SJSA1 (cell line): ENCODE measurements at regions not wholly inside any gene's neighbourhood (a gene's known extent, or its start where the extent isn't known, plus 50 kb on each side); places are given as distances from the start of the nearest gene placed in this dataset.

Experiments used
- DNase-seq, 2 experiments: peaks; one replicate each; pipeline ENCODE4 v3.0.0-alpha.2; 2015 to 2020; ENCODE audit warnings: low spot score in 2 of 2, low read depth in 1 of 2
- H3K27ac ChIP-seq: fragments of 250-450 bp; sonication (Bioruptor Pico); 2 replicates; pipeline ENCODE4 v1.5.1; 2020; ENCODE audit warnings: mild to moderate bottlenecking, moderate library complexity
- H3K27me3 ChIP-seq: fragments of 250-450 bp; sonication (Bioruptor Pico); replicated peaks from 2 replicates; pipeline ENCODE4 v1.5.1; 2020; ENCODE audit warnings: mild to moderate bottlenecking, moderate library complexity
- H3K36me3 ChIP-seq: fragments of 250-450 bp; sonication (Bioruptor Pico); 2 replicates; pipeline ENCODE4 v1.5.1; 2020; ENCODE audit warnings: mild to moderate bottlenecking
- H3K4me1 ChIP-seq: fragments of 250-450 bp; sonication (Bioruptor Pico); replicated peaks from 2 replicates; pipeline ENCODE4 v1.6.1; 2021; ENCODE audit warnings: mild to moderate bottlenecking
- H3K4me3 ChIP-seq: fragments of 250-450 bp; sonication (Bioruptor Pico); 2 replicates; pipeline ENCODE4 v1.5.1; 2020; ENCODE audit warnings: mild to moderate bottlenecking
- H3K9me3 ChIP-seq: fragments of 250-450 bp; sonication (Bioruptor Pico); replicated peaks from 2 replicates; pipeline ENCODE4 v1.5.1; 2020; ENCODE audit warnings: mild to moderate bottlenecking

- H3K27me3 ChIP-seq = no peaks in the 10 kb centered on the region; the same call in none of the 2 replicates
- H3K4me1 ChIP-seq = no peaks in the 10 kb centered on the region
- H3K27ac ChIP-seq = no peak overlapping the region
- H3K4me3 ChIP-seq = no peak overlapping the region
- no peaks in the 10 kb centered on the region for H3K36me3 ChIP-seq
- no peaks in the 10 kb centered on the region for H3K9me3 ChIP-seq
- DNase-seq = no peak
These were observed 265.7 kb downstream of the ICOS start for GRCh38 chr2:204202253-204202652.

GRCh38 chr2:204203704-204204103, 267.1 kb downstream of the ICOS start:
- no peak overlapping the region for H3K27ac ChIP-seq
- H3K9me3 ChIP-seq = no peaks in the 10 kb centered on the region
- no peaks in the 10 kb centered on the region; the same call in 1 of the 2 replicates for H3K27me3 ChIP-seq
- no peak overlapping the region for H3K4me3 ChIP-seq
- H3K36me3 ChIP-seq = no peaks in the 10 kb centered on the region
- no peaks in the 10 kb centered on the region for H3K4me1 ChIP-seq
- no peak for DNase-seq

GRCh38 chr2:204205082-204205481, 268.5 kb downstream of the ICOS start:
- H3K4me3 ChIP-seq = no peak overlapping the region
- H3K9me3 ChIP-seq = no peaks in the 10 kb centered on the region
- H3K27me3 ChIP-seq = no peaks in the 10 kb centered on the region; the same call in 1 of the 2 replicates
- no peak overlapping the region for H3K27ac ChIP-seq
- DNase-seq = no peak
- no peaks in the 10 kb centered on the region for H3K4me1 ChIP-seq
- no peaks in the 10 kb centered on the region for H3K36me3 ChIP-seq

- Histone ChIP-seq H3K27ac (no peak overlapping the region), H3K4me1 (no peaks in the 10 kb centered on the region), H3K36me3 (no peaks in the 10 kb centered on the region), H3K9me3 (no peaks in the 10 kb centered on the region), H3K27me3 (no peaks in the 10 kb centered on the region; the same call in 1 of the 2 replicates), H3K4me3 (no peak overlapping the region)
- DNase-seq = no peak
These were observed 269.0 kb downstream of the ICOS start for GRCh38 chr2:204205538-204205937.

GRCh38 chr2:204207866-204208265, 271.3 kb downstream of the ICOS start:
- DNase-seq = no peak
- no peaks in the 10 kb centered on the region for H3K4me1 ChIP-seq
- H3K27me3 ChIP-seq = no peaks in the 10 kb centered on the region; the same call in 1 of the 2 replicates
- no peak overlapping the region for H3K4me3 ChIP-seq
- no peak overlapping the region for H3K27ac ChIP-seq
- H3K36me3 ChIP-seq = no peaks in the 10 kb centered on the region
- H3K9me3 ChIP-seq = no peaks in the 10 kb centered on the region

GRCh38 chr2:204213588-204213987, 277.0 kb downstream of the ICOS start:
- Histone ChIP-seq H3K4me3 (no peak overlapping the region), H3K4me1 (no peaks in the 10 kb centered on the region), H3K9me3 (peaks cover 3% of the 10 kb centered on the region; the same call in 1 of the 2 replicates), H3K36me3 (no peaks in the 10 kb centered on the region), H3K27me3 (no peaks in the 10 kb centered on the region), H3K27ac (no peak overlapping the region)
- DNase-seq = no peak

GRCh38 chr2:204218040-204218439, 281.5 kb downstream of the ICOS start:
- Histone ChIP-seq H3K27ac (no peak overlapping the region), H3K4me1 (no peaks in the 10 kb centered on the region), H3K27me3 (no peaks in the 10 kb centered on the region), H3K9me3 (peaks cover 3% of the 10 kb centered on the region; the same call in 1 of the 2 replicates), H3K4me3 (no peak overlapping the region), H3K36me3 (no peaks in the 10 kb centered on the region)
- DNase-seq = no peak

- Histone ChIP-seq H3K9me3 (peaks cover 3% of the 10 kb centered on the region; the same call in 1 of the 2 replicates), H3K27me3 (no peaks in the 10 kb centered on the region), H3K4me1 (no peaks in the 10 kb centered on the region), H3K36me3 (no peaks in the 10 kb centered on the region), H3K4me3 (no peak overlapping the region), H3K27ac (no peak overlapping the region)
- DNase-seq = no peak
These were observed 282.6 kb downstream of the ICOS start for GRCh38 chr2:204219196-204219595.

GRCh38 chr2:204220896-204221295, 284.3 kb downstream of the ICOS start:
- no peak for DNase-seq

GRCh38 chr2:204223046-204223445, 286.5 kb downstream of the ICOS start:
- H3K4me3 ChIP-seq = no peak overlapping the region
- no peak for DNase-seq
- no peaks in the 10 kb centered on the region for H3K36me3 ChIP-seq
- no peak overlapping the region for H3K27ac ChIP-seq
- H3K9me3 ChIP-seq = no peaks in the 10 kb centered on the region
- peaks cover 11% of the 10 kb centered on the region; the same call in 1 of the 2 replicates for H3K27me3 ChIP-seq
- H3K4me1 ChIP-seq = no peaks in the 10 kb centered on the region

More at GRCh38 chr2:204220896-204221295, 284.3 kb downstream of the ICOS start:
- Histone ChIP-seq H3K4me1 (no peaks in the 10 kb centered on the region), H3K4me3 (no peak overlapping the region), H3K27me3 (peaks cover 11% of the 10 kb centered on the region; the same call in 1 of the 2 replicates), H3K9me3 (peaks cover 3% of the 10 kb centered on the region; the same call in 1 of the 2 replicates), H3K36me3 (no peaks in the 10 kb centered on the region), H3K27ac (no peak overlapping the region)

GRCh38 chr2:204223544-204223943, 287.0 kb downstream of the ICOS start:
- Histone ChIP-seq H3K36me3 (no peaks in the 10 kb centered on the region), H3K27ac (no peak overlapping the region), H3K4me1 (no peaks in the 10 kb centered on the region), H3K27me3 (peaks cover 11% of the 10 kb centered on the region; the same call in 1 of the 2 replicates), H3K9me3 (no peaks in the 10 kb centered on the region), H3K4me3 (no peak overlapping the region)
- DNase-seq = no peak

- peaks cover 11% of the 10 kb centered on the region; the same call in 1 of the 2 replicates for H3K27me3 ChIP-seq
These were observed 289.1 kb downstream of the ICOS start for GRCh38 chr2:204225671-204226073.

GRCh38 chr2:204226305-204226880, 289.8 kb downstream of the ICOS start:
- Histone ChIP-seq H3K27me3 (peaks cover 11% of the 10 kb centered on the region; the same call in 1 of the 2 replicates), H3K36me3 (no peaks in the 10 kb centered on the region), H3K9me3 (no peaks in the 10 kb centered on the region), H3K4me1 (no peaks in the 10 kb centered on the region), H3K4me3 (no peak overlapping the region), H3K27ac (no peak overlapping the region)
- no peak for DNase-seq

More at GRCh38 chr2:204225671-204226073, 289.1 kb downstream of the ICOS start:
- no peaks in the 10 kb centered on the region for H3K4me1 ChIP-seq
- no peak overlapping the region for H3K4me3 ChIP-seq
- no peaks in the 10 kb centered on the region for H3K9me3 ChIP-seq
- H3K36me3 ChIP-seq = no peaks in the 10 kb centered on the region
- DNase-seq = no peak
- no peak overlapping the region for H3K27ac ChIP-seq

- Histone ChIP-seq H3K4me1 (no peaks in the 10 kb centered on the region), H3K4me3 (no peak overlapping the region), H3K36me3 (no peaks in the 10 kb centered on the region), H3K27me3 (peaks cover 11% of the 10 kb centered on the region; the same call in 1 of the 2 replicates), H3K9me3 (no peaks in the 10 kb centered on the region), H3K27ac (no peak overlapping the region)
- DNase-seq = no peak
These were observed 291.8 kb downstream of the ICOS start for GRCh38 chr2:204228169-204228886.
